GM12878 (cell line): ENCODE measurements at regions not wholly inside any gene's neighbourhood (a gene's known extent, or its start where the extent isn't known, plus 50 kb on each side); places are given as distances from the start of the nearest gene placed in this dataset.

Experiments
- ATAC-seq: fragments of 200-7000 bp; cut with Tn5 transposase; 3 replicates; pipeline ENCODE4 v1.9.1; 2020; ENCODE audit warnings: mild to moderate bottlenecking, moderate library complexity
- BruUV-seq: library from RNA; stranded (reverse); fragments of 400-500 nt; replicated peaks from 2 replicates; lab custom pipeline; 2021; lab: Mats Ljungman, UMichigan
- CTCF ChIA-PET: fragments of 300-600 bp; sonication (Branson Sonifier 250); formaldehyde crosslinking; extraction: SDS; loops from one replicate; lab custom pipeline; 2021; ENCODE audit warnings: inconsistent platforms; lab: Yijun Ruan, JAX
- POLR2A ChIA-PET: fragments of 350-600 bp; formaldehyde crosslinking; extraction: SDS; loops from one replicate; lab custom pipeline; 2021; ENCODE audit warnings: inconsistent platforms; lab: Charles Lee
- RAD21 ChIA-PET: fragments of 300-600 bp; sonication (Branson Sonifier 250); formaldehyde crosslinking; loops from one replicate; lab custom pipeline; 2023; ENCODE audit warnings: antibody characterized with exemption; ENCODE audit not compliant: unreplicated experiment; lab: Charles Lee
- SMC1A ChIA-PET: fragments of 300-600 bp; sonication (Branson Sonifier 250); formaldehyde crosslinking; loops from one replicate; lab custom pipeline; 2023; ENCODE audit not compliant: unreplicated experiment, uncharacterized antibody; lab: Charles Lee
- DNase-seq: peaks from one replicate; pipeline ENCODE4 v3.0.0-alpha.2; 2011; ENCODE audit warnings: low read depth, low spot score
- FAIRE-seq: peaks from 3 replicates; lab custom pipeline; 2011; peaks lifted over from hg19 to GRCh38; lab: Jason Lieb, UNC
- H2AFZ ChIP-seq: 2 replicates; pipeline ENCODE4 v1.6.0; 2011; ENCODE audit warnings: low read depth, low read length, control low read depth; ENCODE audit not compliant: control insufficient read depth
- H3K27ac ChIP-seq: 2 replicates; pipeline ENCODE4 v1.5.1; 2011; ENCODE audit warnings: control low read depth; ENCODE audit not compliant: control insufficient read depth, insufficient read depth
- H3K27me3 ChIP-seq, 2 experiments: replicated peaks in 1 of 2; 2 replicates each; pipeline versions ENCODE4 v1.6.0 to v1.6.1; 2011; ENCODE audit warnings: low read length in 1 of 2; ENCODE audit not compliant: control insufficient read depth in 2 of 2, insufficient read depth in 2 of 2
- H3K36me3 ChIP-seq, 2 experiments: 2 replicates each; pipeline ENCODE4 v1.5.1; 2011; ENCODE audit warnings: low read length in 1 of 2; ENCODE audit not compliant: control insufficient read depth in 2 of 2, insufficient read depth in 2 of 2
- H3K4me1 ChIP-seq: 2 replicates; pipeline ENCODE4 v1.6.1; 2011; ENCODE audit warnings: mild to moderate bottlenecking, low read length, moderate library complexity, mixed read lengths; ENCODE audit not compliant: control insufficient read depth, insufficient read depth
- H3K4me2 ChIP-seq: 2 replicates; pipeline ENCODE4 v1.6.0; 2011; ENCODE audit warnings: control low read depth; ENCODE audit not compliant: control insufficient read depth, insufficient read depth
- H3K4me3 ChIP-seq: fragments of 200-600 bp; sonication (generic); 2 replicates; pipeline ENCODE4 v1.5.1; 2016
- H3K79me2 ChIP-seq: 2 replicates; pipeline ENCODE4 v1.6.0; 2011; ENCODE audit warnings: low read length; ENCODE audit not compliant: control insufficient read depth, insufficient read depth
- H3K9ac ChIP-seq: 2 replicates; pipeline ENCODE4 v1.8.0; 2011; ENCODE audit warnings: low read length, control low read depth, mixed read lengths; ENCODE audit not compliant: control insufficient read depth, insufficient read depth
- H3K9me3 ChIP-seq: replicated peaks from 3 replicates; pipeline ENCODE4 v1.5.1; 2011; ENCODE audit warnings: mild to moderate bottlenecking, low read length; ENCODE audit not compliant: control insufficient read depth, insufficient read depth
- H4K20me1 ChIP-seq: 2 replicates; pipeline ENCODE4 v1.6.0; 2011; ENCODE audit not compliant: control insufficient read depth, insufficient read depth
- CBX5 ChIP-seq: sonication (generic); IDR thresholded peaks from 2 replicates; pipeline ENCODE4 v1.6.1; 2016; ENCODE audit warnings: low read depth, moderate library complexity, mild to moderate bottlenecking, inconsistent platforms
- CEBPB ChIP-seq, 2 experiments: fragments of 150-350 bp in 1 of 2; IDR thresholded peaks; 2 replicates each; pipeline ENCODE4 v1.6.1; 2012 to 2014; ENCODE audit warnings: low read depth in 2 of 2, low read length in 2 of 2, borderline replicate concordance in 1 of 2, inconsistent platforms in 1 of 2
- CHD2 ChIP-seq: IDR thresholded peaks from 2 replicates; pipeline ENCODE4 v1.6.1; 2011; ENCODE audit warnings: low read depth, low read length, improper control_type of control experiment, borderline replicate concordance
- HCFC1 ChIP-seq: fragments of 150-350 bp; IDR thresholded peaks from 2 replicates; pipeline ENCODE4 v1.6.1; 2014; ENCODE audit warnings: low read length
- MEF2A ChIP-seq: IDR thresholded peaks from 2 replicates; pipeline ENCODE4 v1.6.1; 2011; ENCODE audit warnings: low read depth, mild to moderate bottlenecking, low read length, moderate library complexity; ENCODE audit not compliant: insufficient read depth
- NFIC ChIP-seq: IDR thresholded peaks from 2 replicates; pipeline ENCODE4 v1.6.1; 2012; ENCODE audit warnings: low read depth, mild to moderate bottlenecking, inconsistent platforms, low read length, moderate library complexity
- NFYA ChIP-seq: IDR thresholded peaks from 2 replicates; pipeline ENCODE4 v1.6.1; 2011; ENCODE audit warnings: low read depth, mild to moderate bottlenecking, low read length, improper control_type of control experiment, borderline replicate concordance
- PML ChIP-seq: IDR thresholded peaks from 2 replicates; pipeline ENCODE4 v1.6.1; 2012; ENCODE audit warnings: low read length, inconsistent platforms
- POLR2A ChIP-seq: IDR thresholded peaks from 2 replicates; pipeline ENCODE4 v1.6.1; 2011; ENCODE audit warnings: low read depth, mild to moderate bottlenecking, low read length
- RAD21 ChIP-seq: IDR thresholded peaks from 2 replicates; pipeline ENCODE4 v1.6.1; 2011; ENCODE audit warnings: mild to moderate bottlenecking, low read depth, low read length, moderate library complexity; ENCODE audit not compliant: insufficient read depth
- SPI1 ChIP-seq: IDR thresholded peaks from 2 replicates; pipeline ENCODE4 v1.6.1; 2011; ENCODE audit warnings: low read depth, mild to moderate bottlenecking, low read length, moderate library complexity, borderline replicate concordance; ENCODE audit not compliant: insufficient read depth
- TARDBP ChIP-seq: IDR thresholded peaks from 2 replicates; pipeline ENCODE4 v1.6.1; 2016; ENCODE audit warnings: borderline replicate concordance
- TBL1XR1 ChIP-seq: IDR thresholded peaks from 2 replicates; pipeline ENCODE4 v1.6.1; 2012; ENCODE audit warnings: low read depth, low read length, improper control_type of control experiment
- TCF12 ChIP-seq: IDR thresholded peaks from 2 replicates; pipeline ENCODE4 v1.6.1; 2011; ENCODE audit warnings: low read depth, mild to moderate bottlenecking, low read length
- ZBED1 ChIP-seq: IDR thresholded peaks from 2 replicates; pipeline ENCODE4 v1.6.1; 2016; ENCODE audit warnings: borderline replicate concordance
- ZNF207 ChIP-seq: fragments of 450-650 bp; IDR thresholded peaks from 2 replicates; pipeline ENCODE4 v1.6.1; 2014; ENCODE audit warnings: antibody characterized with exemption, mild to moderate bottlenecking, borderline replicate concordance
- WGBS: methylation state at CpG from one replicate; pipeline ENCODE4 v1.1.6; 2016; ENCODE audit warnings: low lambda C conversion rate; ENCODE audit not compliant: insufficient replicate concordance, insufficient coverage; ENCODE audit errors: missing lambda C conversion rate; 5-methylcytosine and 5-hydroxymethylcytosine counted together
- in situ Hi-C: fragments of 300-500 bp; cut with MboI; formaldehyde crosslinking; loops from 9 replicates; pipeline ENCODE4 v1.14.3; 2018; ENCODE audit warnings: mixed read lengths
- intact Hi-C: fragments of 100-400 bp; cut with micrococcal nuclease; formaldehyde crosslinking; loops from one replicate; pipeline ENCODE4 v1.14.2; 2022; ENCODE audit not compliant: unreplicated experiment
- TF ChIP-seq, protein P1 (sequence below): IDR thresholded peaks from 2 replicates; pipeline ENCODE4 v1.6.1; 2011; ENCODE audit warnings: borderline replicate concordance, low read depth, mild to moderate bottlenecking, moderate library complexity, low read length; ENCODE audit not compliant: insufficient read depth, poor library complexity, severe bottlenecking

DNA sequence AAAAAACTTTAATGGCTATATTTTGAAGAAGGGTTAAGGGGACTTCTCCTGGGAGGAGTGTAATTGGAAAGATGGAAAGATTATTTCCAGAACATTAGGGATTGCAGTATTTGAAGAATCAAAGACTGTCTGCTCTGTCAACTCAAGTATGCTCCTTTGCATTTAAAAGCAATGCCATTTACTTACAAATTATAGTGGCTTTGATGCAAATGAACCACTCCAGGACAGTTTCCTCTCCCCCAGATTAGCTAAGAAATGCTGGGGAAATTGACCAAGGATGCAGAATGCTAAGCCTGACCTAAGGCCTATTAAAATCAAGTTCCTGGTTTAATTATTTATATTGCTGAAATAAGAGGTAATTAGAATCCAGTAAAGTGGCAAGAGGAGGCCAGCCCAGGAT is 110.5 kb upstream of the CAMK1G start (continued):
- TF ChIP-seq TCF12 = no peak
- no peak for TF ChIP-seq MEF2A
- TF ChIP-seq POLR2A = no peak
- no peak for TF ChIP-seq PML
- no peak for TF ChIP-seq ZBED1
- TF ChIP-seq TARDBP = no peak

DNA sequence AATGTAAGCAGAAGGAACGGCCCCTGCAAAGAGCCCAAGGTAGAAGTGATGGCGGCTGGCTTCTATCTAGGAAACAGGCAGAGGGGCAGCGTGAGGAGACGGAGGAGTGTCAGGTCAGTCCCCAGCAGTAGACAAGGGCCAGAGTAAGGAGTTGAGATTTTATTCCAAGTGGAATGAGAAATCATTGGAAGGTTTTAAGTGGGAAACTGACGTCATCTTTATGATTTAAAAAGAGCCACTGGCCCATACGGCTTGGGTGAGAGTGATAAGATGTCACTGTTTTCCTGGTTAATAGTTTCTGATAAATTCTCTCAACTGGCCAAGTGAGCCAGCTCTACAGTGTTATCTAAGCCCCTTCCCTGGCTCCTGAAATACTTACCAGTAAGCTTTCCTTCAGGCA is 103.2 kb upstream of the CAMK1G start:
- Histone ChIP-seq H3K4me3 (no peak overlapping the region), H3K36me3 (no peaks in the 10 kb centered on the region), H3K4me1 (no peaks in the 10 kb centered on the region), H3K79me2 (no peaks in the 10 kb centered on the region), H3K27ac (no peak overlapping the region), H3K27me3 (no peaks in the 10 kb centered on the region), H3K9ac (no peak overlapping the region), H3K9me3 (no peaks in the 10 kb centered on the region), H3K4me2 (no peak overlapping the region), H2AFZ (no peak overlapping the region), H4K20me1 (no peaks in the 10 kb centered on the region)
- ChIA-PET POLR2A (no interaction called here), CTCF (interaction anchor here (0.6 kb wide), 1 partner anchor 559 kb away, joined by 4 read pairs; no protein-coding TSS in a partner anchor), RAD21 (no interaction called here), SMC1A (no interaction called here)
- TF ChIP-seq, protein P1, sequence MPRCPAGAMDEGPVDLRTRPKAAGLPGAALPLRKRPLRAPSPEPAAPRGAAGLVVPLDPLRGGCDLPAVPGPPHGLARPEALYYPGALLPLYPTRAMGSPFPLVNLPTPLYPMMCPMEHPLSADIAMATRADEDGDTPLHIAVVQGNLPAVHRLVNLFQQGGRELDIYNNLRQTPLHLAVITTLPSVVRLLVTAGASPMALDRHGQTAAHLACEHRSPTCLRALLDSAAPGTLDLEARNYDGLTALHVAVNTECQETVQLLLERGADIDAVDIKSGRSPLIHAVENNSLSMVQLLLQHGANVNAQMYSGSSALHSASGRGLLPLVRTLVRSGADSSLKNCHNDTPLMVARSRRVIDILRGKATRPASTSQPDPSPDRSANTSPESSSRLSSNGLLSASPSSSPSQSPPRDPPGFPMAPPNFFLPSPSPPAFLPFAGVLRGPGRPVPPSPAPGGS = no peak
- TF ChIP-seq CHD2 = no peak
- no peak for TF ChIP-seq CEBPB (IDR thresholded peaks at IDR 0.05; ENCODE audit: borderline replicate concordance in 1 of 2, low read depth in 2 of 2, low read length in 2 of 2)
- no peak for TF ChIP-seq CBX5
- no peak for TF ChIP-seq HCFC1
- TF ChIP-seq ZNF207 = no peak
- no peak for TF ChIP-seq SPI1
- no peak for TF ChIP-seq TBL1XR1
- no peak for TF ChIP-seq NFIC
- TF ChIP-seq RAD21 = no peak
- TF ChIP-seq NFYA = no peak
- BruUV-seq = no TSS peak
- ATAC-seq (no peak), DNase-seq (no peak), FAIRE-seq (no peak)
- WGBS = 31% methylated on average over 6 of the region's 6 CpGs
- intact Hi-C loops (no loop called here), in situ Hi-C loops (no loop called here)
